Peyer's patch (tissue), 4 donors: ENCODE measurements at regions not wholly inside any gene's neighbourhood (a gene's known extent, or its start where the extent isn't known, plus 50 kb on each side); places are given as distances from the start of the nearest gene placed in this dataset.

Experiments
- DNase-seq, 3 donors: peaks; one replicate each; pipeline ENCODE4 v3.0.0-alpha.2; 2017 to 2019
- H3K27ac ChIP-seq, 4 donors: fragments of 200-600 bp; sonication (generic); one replicate each; pipeline ENCODE4 v1.5.1; 2016 to 2019
- H3K27me3 ChIP-seq, 2 donors: fragments of 200-600 bp; sonication (generic); one replicate each; pipeline ENCODE4 v1.5.1; 2019
- H3K36me3 ChIP-seq, 3 donors: fragments of 200-600 bp; sonication (generic); one replicate each; pipeline ENCODE4 v1.5.1; 2016 to 2019
- H3K4me1 ChIP-seq, 4 donors: fragments of 200-600 bp; sonication (generic); one replicate each; pipeline ENCODE4 v1.5.1; 2016 to 2019
- H3K4me3 ChIP-seq, 4 donors: fragments of 200-600 bp; sonication (generic); 1 replicate in 3 of 4; 2 replicates in 1 of 4; pipeline ENCODE4 v1.5.1; 2016 to 2019; ENCODE audit warnings: mild to moderate bottlenecking in 1 of 4
- H3K9me3 ChIP-seq, 4 donors: fragments of 200-600 bp; sonication (generic); one replicate each; pipeline ENCODE4 v1.5.1; 2016 to 2019; ENCODE audit warnings: mild to moderate bottlenecking in 1 of 4
- POLR2A ChIP-seq, 2 donors: fragments of 450-650 bp; IDR thresholded peaks; one replicate each; pipeline ENCODE4 v1.5.1; 2017; ENCODE audit warnings: antibody characterized with exemption in 2 of 2, mild to moderate bottlenecking in 2 of 2, moderate library complexity in 2 of 2
- TF ChIP-seq, protein P1 (sequence below), 6 experiments: fragments of 450-650 bp in 4 of 6; fragments of 200-600 bp in 2 of 6; sonication (generic) in 1 of 6; IDR thresholded peaks; one replicate each; pipeline ENCODE4 v1.5.1; 2017 to 2019; ENCODE audit warnings: antibody characterized with exemption in 6 of 6, mild to moderate bottlenecking in 3 of 6, moderate library complexity in 1 of 6

- H3K9me3 ChIP-seq: peaks cover 0 to 4% (median 0%) of the 10 kb centered on the region in 4 donors
- H3K4me1 ChIP-seq: no peaks in the 10 kb centered on the region
- H3K27me3 ChIP-seq: no peaks in the 10 kb centered on the region
- TF ChIP-seq POLR2A (IDR thresholded peaks at IDR 0.05): no peak
- TF ChIP-seq, protein P1, sequence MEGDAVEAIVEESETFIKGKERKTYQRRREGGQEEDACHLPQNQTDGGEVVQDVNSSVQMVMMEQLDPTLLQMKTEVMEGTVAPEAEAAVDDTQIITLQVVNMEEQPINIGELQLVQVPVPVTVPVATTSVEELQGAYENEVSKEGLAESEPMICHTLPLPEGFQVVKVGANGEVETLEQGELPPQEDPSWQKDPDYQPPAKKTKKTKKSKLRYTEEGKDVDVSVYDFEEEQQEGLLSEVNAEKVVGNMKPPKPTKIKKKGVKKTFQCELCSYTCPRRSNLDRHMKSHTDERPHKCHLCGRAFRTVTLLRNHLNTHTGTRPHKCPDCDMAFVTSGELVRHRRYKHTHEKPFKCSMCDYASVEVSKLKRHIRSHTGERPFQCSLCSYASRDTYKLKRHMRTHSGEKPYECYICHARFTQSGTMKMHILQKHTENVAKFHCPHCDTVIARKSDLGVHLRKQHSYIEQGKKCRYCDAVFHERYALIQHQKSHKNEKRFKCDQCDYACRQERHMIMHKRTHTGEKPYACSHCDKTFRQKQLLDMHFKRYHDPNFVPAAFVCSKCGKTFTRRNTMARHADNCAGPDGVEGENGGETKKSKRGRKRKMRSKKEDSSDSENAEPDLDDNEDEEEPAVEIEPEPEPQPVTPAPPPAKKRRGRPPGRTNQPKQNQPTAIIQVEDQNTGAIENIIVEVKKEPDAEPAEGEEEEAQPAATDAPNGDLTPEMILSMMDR (IDR thresholded peaks at IDR 0.05): no peak
- no peak overlapping the region for H3K4me3 ChIP-seq
- H3K27ac ChIP-seq: no peak overlapping the region
- DNase-seq: no peak
- no peaks in the 10 kb centered on the region for H3K36me3 ChIP-seq
These were observed 372.8 kb upstream of the MYT1L start for GRCh38 chr2:2703762-2704427.

- Histone ChIP-seq H3K9me3 (peaks cover 0 to 4% (median 0%) of the 10 kb centered on the region in 4 donors), H3K4me1 (no peaks in the 10 kb centered on the region), H3K36me3 (no peaks in the 10 kb centered on the region), H3K27me3 (no peaks in the 10 kb centered on the region), H3K27ac (no peak overlapping the region), H3K4me3 (no peak overlapping the region)
- TF ChIP-seq, protein P1 (IDR thresholded peaks at IDR 0.05): no peak
- TF ChIP-seq POLR2A (IDR thresholded peaks at IDR 0.05): no peak
- no peak for DNase-seq
These were observed 372.1 kb upstream of the MYT1L start for GRCh38 chr2:2703172-2703571.

- H3K9me3 ChIP-seq: no peaks in the 10 kb centered on the region
- no peak overlapping the region for H3K4me3 ChIP-seq
- no peak for TF ChIP-seq POLR2A (IDR thresholded peaks at IDR 0.05)
- TF ChIP-seq, protein P1 (IDR thresholded peaks at IDR 0.05): no peak
- no peaks in the 10 kb centered on the region for H3K27me3 ChIP-seq
- no peaks in the 10 kb centered on the region for H3K36me3 ChIP-seq
- H3K4me1 ChIP-seq: no peaks in the 10 kb centered on the region
- no peak overlapping the region for H3K27ac ChIP-seq
- no peak for DNase-seq
These were observed 371.3 kb upstream of the MYT1L start for GRCh38 chr2:2702385-2702784.

- no peak for TF ChIP-seq POLR2A (IDR thresholded peaks at IDR 0.05)
- TF ChIP-seq, protein P1 (IDR thresholded peaks at IDR 0.05): no peak
- Histone ChIP-seq H3K36me3 (no peaks in the 10 kb centered on the region), H3K4me3 (no peak overlapping the region), H3K9me3 (no peaks in the 10 kb centered on the region), H3K4me1 (no peaks in the 10 kb centered on the region), H3K27ac (no peak overlapping the region), H3K27me3 (no peaks in the 10 kb centered on the region)
- DNase-seq: no peak
These were observed 370.7 kb upstream of the MYT1L start for GRCh38 chr2:2701813-2702212.

DNA sequence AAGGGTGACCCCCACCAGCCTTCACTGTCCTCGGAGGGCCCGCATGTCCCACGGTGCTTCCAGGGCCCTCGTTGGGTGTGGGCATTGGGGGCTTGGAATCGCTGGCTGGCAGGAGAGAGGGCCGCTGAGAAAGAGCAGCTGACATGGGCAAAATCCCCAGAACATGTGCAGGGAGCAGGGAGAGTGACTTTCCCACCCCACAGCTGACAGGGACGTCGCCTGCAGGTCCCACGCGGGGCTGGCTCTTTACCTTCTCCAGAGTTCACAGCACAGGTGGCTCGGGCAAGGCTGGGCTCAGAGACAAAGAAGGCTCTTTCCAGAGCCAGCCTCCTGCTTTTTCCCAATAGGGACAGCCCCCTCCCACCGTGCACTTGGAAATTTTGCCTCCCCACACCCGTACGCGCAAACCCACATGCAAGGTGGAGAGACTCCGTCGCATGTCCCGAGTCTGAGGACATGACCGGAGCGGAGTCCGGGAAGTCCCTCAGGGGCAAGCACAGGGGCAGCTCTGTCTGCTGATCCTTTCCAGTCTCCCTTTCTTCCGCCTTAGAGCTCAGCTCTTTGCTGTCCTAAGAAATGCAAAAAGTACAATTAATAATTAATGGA lies 370.2 kb upstream of the MYT1L start:
- no peaks in the 10 kb centered on the region for H3K4me1 ChIP-seq
- H3K9me3 ChIP-seq: no peaks in the 10 kb centered on the region
- TF ChIP-seq, protein P1 (IDR thresholded peaks at IDR 0.05): no peak
- no peak for TF ChIP-seq POLR2A (IDR thresholded peaks at IDR 0.05)
- no peak overlapping the region for H3K27ac ChIP-seq
- no peak overlapping the region for H3K4me3 ChIP-seq
- H3K27me3 ChIP-seq: no peaks in the 10 kb centered on the region
- DNase-seq: no peak
- no peaks in the 10 kb centered on the region for H3K36me3 ChIP-seq
